Keratinocyte (primary cell): ENCODE measurements at regions not wholly inside any gene's neighbourhood (a gene's known extent, or its start where the extent isn't known, plus 50 kb on each side); places are given as distances from the start of the nearest gene placed in this dataset.

Experiments used
- DNase-seq: peaks from one replicate; pipeline ENCODE4 v3.0.0-alpha.2; 2011; ENCODE audit warnings: low read depth, missing footprints, low spot score
- FAIRE-seq: peaks from 2 replicates; lab custom pipeline; 2011; peaks lifted over from hg19 to GRCh38; lab: Jason Lieb, UNC
- H2AFZ ChIP-seq: 2 replicates; pipeline ENCODE4 v1.6.0; 2012; ENCODE audit warnings: low read length, control low read depth, inconsistent platforms; ENCODE audit not compliant: control insufficient read depth
- H3K27ac ChIP-seq: 2 replicates; pipeline ENCODE4 v1.5.1; 2011; ENCODE audit warnings: low read length; ENCODE audit not compliant: control insufficient read depth, insufficient read depth
- H3K27me3 ChIP-seq: 3 replicates; pipeline ENCODE4 v1.6.0; 2011; ENCODE audit warnings: low read length; ENCODE audit not compliant: control insufficient read depth, insufficient read depth; ENCODE audit errors: extremely low read depth
- H3K36me3 ChIP-seq, 2 experiments: 2 replicates in 1 of 2; 3 replicates in 1 of 2; pipeline ENCODE4 v1.5.1; 2011; ENCODE audit warnings: low read length in 2 of 2, mild to moderate bottlenecking in 1 of 2; ENCODE audit not compliant: control insufficient read depth in 2 of 2, insufficient read depth in 2 of 2; ENCODE audit errors: extremely low read depth in 1 of 2
- H3K4me1 ChIP-seq: 3 replicates; pipeline ENCODE4 v1.5.1; 2011; ENCODE audit warnings: low read length; ENCODE audit not compliant: control insufficient read depth, insufficient read depth; ENCODE audit errors: extremely low read depth
- H3K4me2 ChIP-seq: 3 replicates; pipeline ENCODE4 v1.6.0; 2011; ENCODE audit warnings: low read depth, low read length; ENCODE audit not compliant: control insufficient read depth, insufficient read depth; ENCODE audit errors: extremely low read depth
- H3K4me3 ChIP-seq, 3 experiments: fragments of 200-600 bp in 1 of 3; sonication (generic) in 1 of 3; 2 replicates in 2 of 3; 3 replicates in 1 of 3; pipeline ENCODE4 v1.5.1; 2011 to 2016; ENCODE audit warnings: low read length in 3 of 3, mild to moderate bottlenecking in 3 of 3, control low read depth in 2 of 3, inconsistent platforms in 1 of 3, low read depth in 1 of 3, mixed read lengths in 1 of 3, mixed run types in 1 of 3, moderate library complexity in 1 of 3; ENCODE audit not compliant: control insufficient read depth in 2 of 3, insufficient read depth in 2 of 3; ENCODE audit errors: extremely low read depth in 1 of 3
- H3K79me2 ChIP-seq: 2 replicates; pipeline ENCODE4 v1.6.0; 2012; ENCODE audit warnings: low read length; ENCODE audit not compliant: control insufficient read depth, insufficient read depth
- H3K9ac ChIP-seq: 3 replicates; pipeline ENCODE4 v1.6.0; 2011; ENCODE audit warnings: low read length; ENCODE audit not compliant: control insufficient read depth, insufficient read depth; ENCODE audit errors: extremely low read depth
- H3K9me1 ChIP-seq: 3 replicates; pipeline ENCODE4 v1.6.0; 2011; ENCODE audit warnings: low read length; ENCODE audit not compliant: control insufficient read depth, insufficient read depth; ENCODE audit errors: extremely low read depth
- H3K9me3 ChIP-seq: 2 replicates; pipeline ENCODE4 v1.5.1; 2012; ENCODE audit warnings: low read depth, low read length; ENCODE audit not compliant: control insufficient read depth
- H4K20me1 ChIP-seq: 3 replicates; pipeline ENCODE4 v1.6.0; 2011; ENCODE audit warnings: low read length; ENCODE audit not compliant: control insufficient read depth, insufficient read depth; ENCODE audit errors: extremely low read depth
- CTCF ChIP-seq, 3 experiments: IDR thresholded peaks in 1 of 3; conservative IDR thresholded peaks in 1 of 3; optimal IDR thresholded peaks in 1 of 3; 2 replicates in 2 of 3; 3 replicates in 1 of 3; pipeline versions ENCODE3 to v1.5.1; 2011; ENCODE audit warnings: low read length in 3 of 3, mild to moderate bottlenecking in 3 of 3, moderate library complexity in 2 of 3, control low read depth in 1 of 3, inconsistent platforms in 1 of 3; ENCODE audit not compliant: insufficient read depth in 2 of 3; ENCODE audit errors: extremely low read depth in 1 of 3
- EZH2 ChIP-seq: IDR thresholded peaks from one replicate; pipeline ENCODE4 v1.6.1; 2012; ENCODE audit warnings: inconsistent platforms, mild to moderate bottlenecking, low read length, moderate library complexity
- dilution Hi-C: fragments of 300-500 bp; cut with MboI; formaldehyde crosslinking; loops from one replicate; pipeline ENCODE4 v1.7.0; 2020; ENCODE audit warnings: low sequenced_read_pairs; ENCODE audit not compliant: extremely low pct_ligation_motif_present

DNA sequence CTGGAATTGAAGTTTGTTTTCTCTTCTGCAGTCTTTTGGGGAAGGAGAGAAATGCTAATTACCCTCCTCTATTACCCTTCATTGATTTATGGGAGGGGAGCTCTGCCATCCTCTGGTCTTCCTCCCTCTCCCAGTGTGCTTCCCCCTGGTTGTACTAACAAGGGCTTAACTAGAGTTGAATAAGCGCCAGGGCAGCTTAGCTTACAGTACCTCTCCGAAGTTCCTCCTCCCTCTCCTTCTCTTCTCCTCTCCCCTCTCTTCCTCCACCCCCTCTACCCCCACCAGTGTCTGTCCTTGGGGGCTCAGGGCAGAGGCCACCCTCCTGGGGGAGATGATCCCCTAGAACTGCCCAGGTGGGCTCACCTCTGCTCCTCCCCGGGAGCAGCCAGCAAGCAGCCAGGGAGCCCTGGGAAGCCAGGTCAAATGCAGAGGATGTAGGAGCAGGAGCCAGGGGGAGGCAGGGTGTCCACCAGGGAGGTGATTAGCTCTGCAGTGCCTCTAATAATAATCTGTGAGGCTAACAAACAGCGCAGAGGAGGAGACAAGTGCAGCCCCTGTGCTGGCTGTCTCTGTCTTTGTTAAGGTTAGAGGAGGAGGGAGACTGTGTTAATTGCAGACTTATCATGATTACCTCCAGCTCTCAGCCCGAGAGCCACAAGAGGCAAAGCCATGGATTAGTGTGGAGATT lies 191.6 kb upstream of the CADM1 start:
- Histone ChIP-seq H3K79me2 (no peaks in the 10 kb centered on the region), H4K20me1 (no peaks in the 10 kb centered on the region), H3K27me3 (peaks cover 4% of the 10 kb centered on the region), H3K36me3 (no peaks in the 10 kb centered on the region), H2AFZ (no peak overlapping the region), H3K4me3 (no peak overlapping the region), H3K9me1 (no peaks in the 10 kb centered on the region), H3K4me2 (no peak overlapping the region), H3K4me1 (no peaks in the 10 kb centered on the region), H3K9me3 (no peaks in the 10 kb centered on the region), H3K27ac (no peak overlapping the region), H3K9ac (no peak overlapping the region)
- TF ChIP-seq CTCF (optimal IDR thresholded peaks at IDR 0.05 in 1 of 3, IDR thresholded peaks at IDR 0.05 in 1 of 3, conservative IDR thresholded peaks at IDR 0.05 in 1 of 3; ENCODE audit: extremely low read depth in 1 of 3, insufficient read depth in 2 of 3, low read length in 3 of 3) (no peak), EZH2 (no peak)
- FAIRE-seq (no peak), DNase-seq (no peak)
- dilution Hi-C loops: no loop called here

DNA sequence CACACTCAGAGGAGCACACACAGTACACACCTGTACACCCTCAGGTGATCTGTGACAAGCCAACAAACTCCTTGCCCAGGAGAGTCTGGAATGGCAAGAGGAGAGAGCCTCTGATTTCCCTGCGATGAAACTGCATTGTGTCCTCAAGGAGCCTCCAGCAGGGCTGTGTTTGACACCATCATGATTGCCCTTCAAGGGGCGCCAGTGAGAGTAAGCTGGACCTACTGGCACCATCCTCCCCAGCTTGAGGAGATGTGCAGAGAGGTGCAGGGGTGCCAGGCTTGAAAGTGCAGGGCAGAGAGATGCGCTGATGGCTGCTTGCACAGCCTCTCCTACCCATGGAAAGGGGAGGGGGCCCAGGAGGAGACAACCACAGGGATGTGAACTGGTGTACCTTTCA lies 188.8 kb upstream of the CADM1 start:
- no peaks in the 10 kb centered on the region for H3K9me1 ChIP-seq
- H3K36me3 ChIP-seq: no peaks in the 10 kb centered on the region
- no peak overlapping the region for H3K4me2 ChIP-seq
- TF ChIP-seq EZH2 (no peak), CTCF (optimal IDR thresholded peaks at IDR 0.05 in 1 of 3, IDR thresholded peaks at IDR 0.05 in 1 of 3, conservative IDR thresholded peaks at IDR 0.05 in 1 of 3; ENCODE audit: extremely low read depth in 1 of 3, insufficient read depth in 2 of 3, low read length in 3 of 3) (no peak)
- no peaks in the 10 kb centered on the region for H3K79me2 ChIP-seq
- H3K4me3 ChIP-seq: no peak overlapping the region
- H3K27me3 ChIP-seq: peaks cover 4% of the 10 kb centered on the region
- DNase-seq (no peak), FAIRE-seq (no peak)
- no peaks in the 10 kb centered on the region for H4K20me1 ChIP-seq
- H3K27ac ChIP-seq: no peak overlapping the region
- H3K9ac ChIP-seq: no peak overlapping the region
- no peaks in the 10 kb centered on the region for H3K9me3 ChIP-seq
- no peak overlapping the region for H2AFZ ChIP-seq
- dilution Hi-C loops: no loop called here
- no peaks in the 10 kb centered on the region for H3K4me1 ChIP-seq
